ENCODE measurements at regions not wholly inside any gene's neighbourhood (a gene's known extent, or its start where the extent isn't known, plus 50 kb on each side); places are given as distances from the start of the nearest gene placed in this dataset.

DNA sequence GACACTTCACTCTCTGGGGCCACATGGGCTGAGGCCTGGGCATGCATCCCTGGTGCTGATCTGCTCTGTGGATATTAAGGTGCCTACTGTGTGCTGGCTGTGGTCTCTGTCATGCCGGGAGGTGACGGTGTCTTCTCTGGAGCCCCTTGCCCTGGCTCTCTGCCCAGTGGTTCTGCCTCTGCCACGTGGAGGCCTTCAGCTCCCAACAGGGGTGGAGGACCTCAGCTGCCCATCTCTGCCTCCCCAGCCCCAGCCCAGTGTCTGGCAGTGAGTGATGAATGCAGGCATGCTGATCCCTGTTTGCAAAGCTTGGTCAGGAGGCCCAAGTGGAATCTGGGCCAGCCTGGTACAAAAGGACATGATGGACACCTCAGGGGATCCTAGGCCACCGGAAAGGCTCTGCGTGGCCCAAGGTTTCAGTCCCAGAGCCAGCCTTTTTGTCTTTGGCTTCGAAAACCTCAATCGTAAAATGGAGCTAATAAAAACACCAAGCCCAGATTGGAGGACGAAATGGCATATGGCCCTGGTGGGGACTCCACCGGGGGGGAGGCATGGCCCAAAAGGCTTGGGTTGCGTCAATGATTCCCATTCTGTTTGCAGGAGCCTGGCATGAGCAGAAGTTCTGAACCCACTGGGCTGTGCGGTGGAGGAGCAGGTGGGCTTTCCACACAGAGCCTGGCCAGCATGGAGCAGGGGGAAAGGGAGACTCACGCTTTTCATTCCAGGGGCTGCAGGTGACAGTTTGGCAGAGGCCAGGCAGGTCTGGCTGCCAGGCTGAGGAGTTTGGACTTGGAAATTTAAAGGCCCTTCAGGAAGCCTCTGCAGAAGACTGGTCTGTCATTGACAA lies 54.7 kb upstream of the KLF13 start:
- BruUV-seq (replicated peaks): no TSS peak
- H4K20me1 ChIP-seq (ENCODE audit: control insufficient read depth, insufficient read depth): no peaks in the 10 kb centered on the region
- TF ChIP-seq ZZZ3 (IDR thresholded peaks at IDR 0.05; ENCODE audit: control insufficient read depth, insufficient read length, low read depth): no peak
- intact Hi-C loops (cut with micrococcal nuclease; ENCODE audit: unreplicated experiment) (no loop called here), in situ Hi-C loops (cut with MboI) (no loop called here)
- POLR2A ChIA-PET: interaction anchor here (0.6 kb wide), 1 partner anchor 10 kb away, joined by 3 read pairs; no protein-coding TSS in a partner anchor
- ATAC-seq (no peak), FAIRE-seq (no peak), DNase-seq (ENCODE audit: low read depth, low spot score) (no peak)
- H3K4me3 ChIP-seq: no peak overlapping the region
- RAD21 ChIA-PET (ENCODE audit: unreplicated experiment): interaction anchor here (1.2 to 1.9 kb wide), 2 partner anchors 9 to 40 kb away, joined by 3 to 5 read pairs; no protein-coding TSS in a partner anchor
- no peak overlapping the region for H3K9ac ChIP-seq (ENCODE audit: control insufficient read depth, insufficient read depth, low read length)
- H3K4me1 ChIP-seq (ENCODE audit: control insufficient read depth, insufficient read depth, low read length): peaks cover 14% of the 10 kb centered on the region
- H3K4me2 ChIP-seq (ENCODE audit: control insufficient read depth, insufficient read depth): no peak overlapping the region
- H3K27me3 ChIP-seq (replicated peaks in 1 of 2; ENCODE audit: control insufficient read depth in 2 of 2, insufficient read depth in 2 of 2, low read length in 1 of 2): no peaks in the 10 kb centered on the region
- SMC1A ChIA-PET (ENCODE audit: uncharacterized antibody, unreplicated experiment): interaction anchor here (5.0 kb wide), 1 partner anchor 52 kb away, joined by 19 read pairs; no protein-coding TSS in a partner anchor
- H3K9me3 ChIP-seq (replicated peaks; ENCODE audit: control insufficient read depth, insufficient read depth, low read length): no peaks in the 10 kb centered on the region
- H2AFZ ChIP-seq (ENCODE audit: control insufficient read depth, low read depth, low read length): no peak overlapping the region
- no peaks in the 10 kb centered on the region for H3K79me2 ChIP-seq (ENCODE audit: control insufficient read depth, insufficient read depth, low read length)
- no peaks in the 10 kb centered on the region for H3K36me3 ChIP-seq (ENCODE audit: control insufficient read depth in 2 of 2, insufficient read depth in 2 of 2, low read length in 1 of 2)
- CTCF ChIA-PET: interaction anchor here (0.8 to 2.0 kb wide), 3 partner anchors 57 to 217 kb away, joined by 4 to 8 read pairs (median 5); no protein-coding TSS in a partner anchor
- 89% methylated on average over 12 of the region's 12 CpGs for WGBS (ENCODE audit: insufficient coverage, insufficient replicate concordance, low lambda C conversion rate, missing lambda C conversion rate)
- H3K27ac ChIP-seq (ENCODE audit: control insufficient read depth, insufficient read depth): no peak overlapping the region

DNA sequence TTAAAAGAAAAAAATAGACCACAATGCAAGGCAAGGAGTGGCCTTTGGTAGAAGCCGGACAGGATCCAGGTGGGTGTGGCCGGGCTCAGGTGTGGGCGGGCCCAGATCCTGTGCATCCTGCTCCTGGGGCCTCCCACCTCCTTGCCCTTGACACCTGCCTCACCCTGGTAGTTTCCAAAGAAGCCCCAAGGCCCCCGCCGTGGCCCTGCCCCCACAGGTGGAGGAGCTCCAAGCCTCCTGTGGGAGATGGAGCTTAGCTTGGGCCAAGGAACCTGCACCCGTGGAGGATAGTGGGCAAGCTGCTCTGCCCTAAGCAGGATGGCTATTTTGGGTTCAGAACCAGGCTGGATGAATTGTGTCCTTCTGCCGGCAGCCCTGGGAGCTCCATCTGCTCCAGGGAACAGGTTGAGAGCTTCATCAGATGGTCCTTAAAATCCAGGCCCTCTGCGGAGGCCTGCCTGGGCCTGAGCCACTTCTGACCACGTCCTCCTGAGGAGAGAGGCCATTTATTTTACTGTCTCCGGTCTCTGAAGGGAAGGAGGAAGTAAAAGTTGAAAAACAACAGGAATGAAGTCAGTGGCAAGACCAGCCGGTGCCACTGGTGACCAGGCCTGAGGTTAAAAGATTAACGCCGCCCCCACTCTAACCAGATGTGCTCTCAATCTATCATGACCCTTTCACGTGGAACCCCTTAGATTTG lies 53.9 kb upstream of the KLF13 start:
- no peak for FAIRE-seq
- DNase-seq (ENCODE audit: low read depth, low spot score): no peak
- H3K4me1 ChIP-seq (ENCODE audit: control insufficient read depth, insufficient read depth, low read length): peaks cover 7% of the 10 kb centered on the region
- TF ChIP-seq IKZF2 (IDR thresholded peaks at IDR 0.05) (peak in 1 of 2 experiments; percentile 26; a peak in 1 of 4 replicates), IKZF1 (conservative IDR thresholded peaks at IDR 0.05) (peak; percentile 20; the same call in 1 of the 2 replicates), ETV6 (conservative IDR thresholded peaks at IDR 0.05 in 1 of 2, IDR thresholded peaks at IDR 0.05 in 1 of 2; ENCODE audit: borderline replicate concordance in 1 of 2, low read depth in 1 of 2) (no peak)
- TF ChIP-seq, protein P1, sequence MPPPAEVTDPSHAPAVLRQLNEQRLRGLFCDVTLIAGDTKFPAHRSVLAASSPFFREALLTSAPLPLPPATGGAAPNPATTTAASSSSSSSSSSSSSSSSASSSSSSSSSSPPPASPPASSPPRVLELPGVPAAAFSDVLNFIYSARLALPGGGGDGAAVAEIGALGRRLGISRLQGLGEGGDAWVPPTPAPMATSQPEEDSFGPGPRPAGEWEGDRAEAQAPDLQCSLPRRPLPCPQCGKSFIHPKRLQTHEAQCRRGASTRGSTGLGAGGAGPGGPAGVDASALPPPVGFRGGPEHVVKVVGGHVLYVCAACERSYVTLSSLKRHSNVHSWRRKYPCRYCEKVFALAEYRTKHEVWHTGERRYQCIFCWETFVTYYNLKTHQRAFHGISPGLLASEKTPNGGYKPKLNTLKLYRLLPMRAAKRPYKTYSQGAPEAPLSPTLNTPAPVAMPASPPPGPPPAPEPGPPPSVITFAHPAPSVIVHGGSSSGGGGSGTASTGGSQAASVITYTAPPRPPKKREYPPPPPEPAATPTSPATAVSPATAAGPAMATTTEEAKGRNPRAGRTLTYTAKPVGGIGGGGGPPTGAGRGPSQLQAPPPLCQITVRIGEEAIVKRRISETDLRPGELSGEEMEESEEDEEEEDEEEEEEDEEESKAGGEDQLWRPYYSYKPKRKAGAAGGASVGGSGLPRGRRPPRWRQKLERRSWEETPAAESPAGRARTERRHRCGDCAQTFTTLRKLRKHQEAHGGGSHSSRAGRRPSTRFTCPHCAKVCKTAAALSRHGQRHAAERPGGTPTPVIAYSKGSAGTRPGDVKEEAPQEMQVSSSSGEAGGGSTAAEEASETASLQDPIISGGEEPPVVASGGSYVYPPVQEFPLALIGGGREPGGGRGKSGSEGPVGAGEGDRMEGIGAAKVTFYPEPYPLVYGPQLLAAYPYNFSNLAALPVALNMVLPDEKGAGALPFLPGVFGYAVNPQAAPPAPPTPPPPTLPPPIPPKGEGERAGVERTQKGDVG (CRISPR knock-in tag; IDR thresholded peaks at IDR 0.05): no peak

More for the DNA sequence above, 53.9 kb upstream of the KLF13 start:
- no peak overlapping the region for H3K27ac ChIP-seq (ENCODE audit: control insufficient read depth, insufficient read depth)
- BruUV-seq (replicated peaks): no TSS peak
- peak overlapping the region; percentile 62 for H2AFZ ChIP-seq (ENCODE audit: control insufficient read depth, low read depth, low read length)
- H3K4me3 ChIP-seq: no peak overlapping the region
- H3K9ac ChIP-seq (ENCODE audit: control insufficient read depth, insufficient read depth, low read length): peak overlapping the region; percentile 22; the same call in 1 of the 2 replicates
- no peaks in the 10 kb centered on the region for H4K20me1 ChIP-seq (ENCODE audit: control insufficient read depth, insufficient read depth)
- in situ Hi-C loops (cut with MboI) (no loop called here), intact Hi-C loops (cut with micrococcal nuclease; ENCODE audit: unreplicated experiment) (no loop called here)
- no peak overlapping the region for H3K4me2 ChIP-seq (ENCODE audit: control insufficient read depth, insufficient read depth)
- H3K9me3 ChIP-seq (replicated peaks; ENCODE audit: control insufficient read depth, insufficient read depth, low read length): no peaks in the 10 kb centered on the region
- no peaks in the 10 kb centered on the region for H3K27me3 ChIP-seq (replicated peaks in 1 of 2; ENCODE audit: control insufficient read depth in 2 of 2, insufficient read depth in 2 of 2, low read length in 1 of 2)
- ChIA-PET SMC1A (ENCODE audit: uncharacterized antibody, unreplicated experiment) (interaction anchor here (5.0 kb wide), 1 partner anchor 51 kb away, joined by 19 read pairs; no protein-coding TSS in a partner anchor), POLR2A (interaction anchor here (0.6 kb wide), 1 partner anchor 9 kb away, joined by 3 read pairs; no protein-coding TSS in a partner anchor), RAD21 (ENCODE audit: unreplicated experiment) (interaction anchor here (1.9 kb wide), 1 partner anchor 10 kb away, joined by 5 read pairs; no protein-coding TSS in a partner anchor), CTCF (interaction anchor here (1.4 kb wide), 1 partner anchor 216 kb away, joined by 4 read pairs; no protein-coding TSS in a partner anchor)
- WGBS (ENCODE audit: insufficient coverage, insufficient replicate concordance, low lambda C conversion rate, missing lambda C conversion rate): 57% methylated on average over 14 of the region's 14 CpGs
- ATAC-seq: peak; percentile 27
- no peaks in the 10 kb centered on the region for H3K79me2 ChIP-seq (ENCODE audit: control insufficient read depth, insufficient read depth, low read length)
- H3K36me3 ChIP-seq (ENCODE audit: control insufficient read depth in 2 of 2, insufficient read depth in 2 of 2, low read length in 1 of 2): no peaks in the 10 kb centered on the region
